D341Med (cell line): ENCODE measurements at regions not wholly inside any gene's neighbourhood (a gene's known extent, or its start where the extent isn't known, plus 50 kb on each side); places are given as distances from the start of the nearest gene placed in this dataset.
"Not testable (repeated sequence)": the region's sequence is repeated elsewhere in the genome, so short reads cannot be mapped to it uniquely, and the experiment has no call there.

Source experiments
- DNase-seq: peaks from one replicate; pipeline ENCODE4 v3.0.0; 2012; ENCODE audit warnings: low spot score

GRCh38 chr4:62670514-62670913, 1470.4 kb downstream of the ADGRL3 start:
- DNase-seq = no peak

GRCh38 chr4:62661821-62662220, 1461.7 kb downstream of the ADGRL3 start:
- DNase-seq = no peak

DNA sequence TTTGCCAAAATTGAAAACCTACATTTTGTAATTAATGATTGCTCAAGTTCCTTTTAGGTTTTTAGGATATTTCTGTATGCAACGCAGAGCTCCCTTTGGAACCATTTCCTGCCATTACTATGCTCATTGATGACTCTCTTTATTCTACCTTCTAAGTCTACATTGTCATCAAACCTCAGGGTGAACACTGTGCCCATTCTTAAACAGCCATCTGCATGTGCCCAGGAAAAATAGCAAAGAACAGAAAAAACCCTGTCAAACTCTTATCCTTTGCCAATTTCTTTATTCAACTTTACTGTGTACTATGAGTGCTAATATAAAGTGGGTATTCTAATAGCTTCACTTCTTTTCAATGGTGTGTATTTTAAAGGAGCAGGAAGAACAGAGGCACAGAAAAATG, 1455.9 kb downstream of the ADGRL3 start:
- DNase-seq = no peak

DNA sequence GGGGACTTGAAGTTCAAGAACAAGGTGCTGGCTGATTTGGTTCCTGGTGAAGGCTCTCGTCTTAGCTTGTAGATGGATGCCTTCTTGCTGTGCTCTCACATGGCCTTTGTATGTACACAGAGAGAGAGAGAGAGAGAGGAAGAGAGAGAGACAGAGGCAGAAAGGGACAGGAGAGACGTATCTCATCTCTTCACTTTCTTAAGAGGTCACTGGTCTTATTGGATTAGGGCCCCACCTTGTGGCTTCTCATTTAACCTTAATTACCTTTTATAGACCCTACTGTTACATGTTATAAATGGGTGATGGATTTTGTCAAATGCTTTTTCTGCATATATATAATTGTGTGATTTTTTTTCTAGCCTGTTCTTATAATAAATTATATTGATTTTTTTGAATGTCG, 1444.2 kb downstream of the ADGRL3 start:
- DNase-seq = peak; percentile 18

DNA sequence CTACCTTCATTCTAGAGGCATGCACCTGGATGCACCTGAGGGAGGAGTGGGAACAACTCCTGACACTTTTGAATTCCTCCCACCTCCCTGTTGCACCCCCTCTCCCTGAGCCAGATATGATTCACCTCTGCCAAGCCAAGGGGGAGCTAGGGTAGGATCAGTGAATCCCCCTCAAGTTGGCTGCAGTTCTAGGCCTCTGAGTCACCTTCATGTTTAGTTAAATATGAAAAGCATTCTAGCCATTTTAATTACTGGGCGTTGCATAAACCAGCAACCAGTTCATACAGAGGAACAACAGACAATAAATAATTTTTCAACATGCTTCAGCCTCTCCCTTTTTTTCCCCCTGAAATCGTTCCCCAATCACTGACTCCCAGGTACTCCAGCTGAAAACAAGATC, 1440.2 kb downstream of the ADGRL3 start:
- DNase-seq = no peak

DNA sequence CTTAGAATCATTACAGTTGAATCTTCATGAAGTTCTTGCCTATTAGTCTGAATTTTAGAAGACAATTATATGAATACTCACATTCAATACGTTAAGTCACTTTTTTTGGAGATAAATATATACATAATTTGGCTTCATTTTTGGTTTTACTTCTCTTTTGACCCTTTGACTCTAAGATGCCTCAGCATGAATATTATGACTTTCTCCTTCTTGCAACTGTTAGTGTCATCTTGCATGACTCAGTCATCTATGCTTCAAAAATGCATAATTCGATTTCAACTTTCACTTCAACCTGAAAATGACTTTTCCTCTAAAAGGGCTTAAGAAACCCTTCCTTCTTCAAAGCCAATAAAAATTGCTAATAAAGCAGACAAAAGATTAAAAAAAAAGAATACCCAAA, 1427.5 kb downstream of the ADGRL3 start:
- no peak for DNase-seq

GRCh38 chr4:62627141-62627540, 1427.0 kb downstream of the ADGRL3 start:
- DNase-seq = no peak

DNA sequence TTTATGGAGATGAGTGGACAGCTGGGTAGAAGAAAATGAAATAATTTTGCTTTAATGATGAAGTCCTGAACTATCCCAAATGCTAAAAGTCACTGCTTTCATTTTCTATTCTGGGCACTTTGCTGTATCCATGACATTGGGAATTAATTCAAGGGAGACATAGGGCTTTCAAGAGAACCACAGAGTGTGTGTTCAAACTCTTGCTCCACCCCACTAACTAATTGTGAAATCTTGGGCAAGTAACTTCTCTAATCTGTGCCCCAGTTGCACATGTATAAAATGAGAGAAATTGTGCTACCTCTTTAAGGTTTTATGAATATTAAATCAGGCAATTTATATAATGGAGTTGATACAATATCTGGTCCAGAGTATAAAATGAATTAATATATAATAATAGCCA, 1422.0 kb downstream of the ADGRL3 start:
- DNase-seq = no peak

DNA sequence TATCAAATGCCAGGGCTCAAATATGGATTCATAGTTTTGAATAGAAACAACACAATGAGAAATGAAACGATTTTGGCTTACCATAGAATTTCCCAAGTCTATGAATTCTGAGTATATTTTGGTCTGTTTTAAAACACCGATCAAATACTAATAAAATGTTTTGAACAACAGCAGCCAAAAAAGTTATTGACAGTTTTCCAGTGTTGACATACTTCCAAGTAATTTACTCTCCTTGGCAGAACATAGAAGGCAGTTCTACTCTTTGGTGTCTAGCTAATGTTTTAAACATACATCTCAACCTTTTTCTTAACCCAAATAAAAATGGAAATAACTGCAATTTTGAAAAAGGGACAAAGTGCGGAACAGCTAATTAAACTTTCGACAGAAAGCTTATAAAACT, 1419.8 kb downstream of the ADGRL3 start:
- no peak for DNase-seq

DNA sequence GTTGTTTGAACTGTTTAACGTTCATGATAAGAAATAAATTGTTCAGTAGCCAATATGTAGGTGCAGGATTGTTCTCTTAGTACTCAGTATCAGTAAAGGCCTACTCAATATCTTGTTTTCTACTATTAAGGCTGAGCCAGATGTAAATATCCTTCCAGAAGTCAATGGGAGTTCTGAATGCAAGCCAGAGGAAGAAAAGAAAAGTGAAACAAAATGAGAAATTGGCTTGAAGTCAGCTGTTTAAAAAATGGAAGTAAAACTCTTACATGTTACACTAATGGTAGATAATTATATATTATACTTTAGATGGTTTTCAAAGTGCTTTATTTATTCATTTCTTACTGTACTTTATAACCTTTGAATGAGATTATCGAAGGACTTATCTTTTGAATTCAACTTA, 1417.9 kb downstream of the ADGRL3 start:
- DNase-seq = no peak

- no peak for DNase-seq
Observed at GRCh38 chr4:62601737-62602136, 1401.6 kb downstream of the ADGRL3 start.

- not testable (repeated sequence) for DNase-seq
Observed at GRCh38 chr4:62595265-62595664, 1395.1 kb downstream of the ADGRL3 start.

DNA sequence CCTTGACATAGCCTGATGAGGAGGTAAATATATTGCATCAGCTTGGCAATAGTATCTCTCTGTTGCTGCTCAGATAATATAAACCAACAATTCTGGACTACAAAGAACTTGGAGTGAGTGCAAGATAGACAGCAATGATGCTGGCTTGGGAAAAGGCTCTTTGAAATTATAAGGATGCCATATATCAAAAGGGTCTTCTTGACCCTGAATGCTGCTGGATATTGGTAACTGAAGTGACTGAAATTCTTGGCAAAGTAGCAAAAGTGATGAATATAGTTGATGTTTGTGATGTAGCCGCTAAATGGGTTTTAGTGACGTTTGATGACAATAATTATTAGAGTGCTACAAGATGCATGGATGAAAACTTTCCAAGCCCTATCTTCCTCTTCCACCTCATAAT, 1391.6 kb downstream of the ADGRL3 start:
- no peak for DNase-seq

- no peak for DNase-seq
Observed at GRCh38 chr4:62588671-62589070, 1388.5 kb downstream of the ADGRL3 start.

- DNase-seq = no peak
Observed at GRCh38 chr4:62571494-62571893, 1371.4 kb downstream of the ADGRL3 start.

DNA sequence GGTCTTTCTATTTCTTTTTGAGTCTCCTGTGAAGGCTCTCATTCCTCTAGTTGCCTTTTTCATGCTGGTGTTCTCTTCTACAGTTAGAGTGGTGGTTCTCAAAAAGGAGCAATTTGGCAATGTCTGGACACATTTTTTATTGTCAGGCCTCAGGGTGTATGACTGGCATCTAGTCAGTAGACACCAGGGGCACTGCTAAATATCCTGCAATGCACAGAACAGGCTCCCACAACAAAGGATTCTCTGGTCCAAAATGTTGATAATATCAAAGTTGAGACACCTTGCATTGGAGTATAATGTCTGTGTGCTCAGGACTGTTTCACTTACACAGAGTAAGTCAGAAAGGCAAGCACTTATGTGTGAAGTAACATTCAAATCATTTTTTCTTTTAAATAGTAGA, 1360.7 kb downstream of the ADGRL3 start:
- no peak for DNase-seq

DNA sequence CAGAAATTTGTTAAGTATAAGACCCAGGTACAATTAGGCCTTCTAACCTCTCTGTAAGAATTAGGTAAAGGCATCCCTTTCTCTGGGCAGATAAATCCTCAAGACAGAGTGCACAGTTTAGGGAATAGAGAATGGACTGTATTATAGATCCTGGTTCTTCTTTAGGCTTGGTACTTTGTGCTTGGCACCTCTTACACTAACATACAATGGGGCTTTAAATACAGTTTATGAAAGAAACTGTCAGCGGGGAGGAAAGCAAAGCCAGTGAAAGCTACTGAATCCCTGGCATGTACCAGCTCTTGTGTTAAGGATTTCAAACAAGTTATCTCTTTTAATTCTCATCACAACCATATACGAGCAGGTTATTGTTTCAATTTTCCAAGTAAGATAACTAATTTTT, 1350.0 kb downstream of the ADGRL3 start:
- no peak for DNase-seq

DNA sequence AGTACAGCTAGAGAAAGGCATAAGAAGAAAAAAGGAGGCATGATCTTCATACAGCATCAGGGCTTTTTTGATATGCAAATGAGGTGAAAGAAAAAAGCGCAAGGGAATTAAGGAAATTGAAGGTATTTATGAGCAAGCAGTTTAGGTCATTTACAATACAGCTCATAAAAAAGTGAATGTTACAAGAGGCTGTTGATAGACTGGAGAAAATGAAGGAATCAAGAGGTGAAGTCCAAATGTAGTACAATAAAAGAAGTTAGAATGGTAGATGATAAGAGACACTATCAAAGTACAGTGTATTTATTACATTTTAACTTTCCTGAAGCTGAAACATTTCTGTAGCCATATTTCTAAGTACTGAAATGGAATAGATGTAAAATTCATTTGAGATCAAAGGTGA, 1349.5 kb downstream of the ADGRL3 start:
- DNase-seq = no peak

- DNase-seq = no peak
Observed at GRCh38 chr4:62548765-62549164, 1348.6 kb downstream of the ADGRL3 start.

- DNase-seq = no peak
Observed at GRCh38 chr4:62548108-62548524, 1348.0 kb downstream of the ADGRL3 start.

DNA sequence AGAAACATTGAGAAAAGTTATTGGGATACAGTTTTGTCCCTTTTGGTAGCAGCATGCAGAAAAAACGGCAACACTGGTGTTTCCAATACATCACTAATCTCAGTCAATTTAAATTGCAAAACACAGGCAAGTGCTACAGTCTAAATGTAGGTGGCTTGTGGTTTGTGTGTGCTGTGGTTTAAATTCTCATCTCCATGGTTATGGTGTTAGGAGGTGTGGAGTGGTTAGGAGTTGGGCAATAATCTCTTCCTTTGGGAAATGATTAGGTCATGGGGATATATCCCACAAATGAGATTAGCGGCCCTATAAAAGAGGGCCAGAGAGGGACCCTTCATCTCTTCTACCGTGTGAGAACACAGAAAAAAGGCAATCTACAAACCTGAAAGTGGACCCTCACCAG, 1344.3 kb downstream of the ADGRL3 start:
- DNase-seq = no peak

- DNase-seq = no peak
Observed at GRCh38 chr4:62543002-62543401, 1342.9 kb downstream of the ADGRL3 start.

- no peak for DNase-seq
Observed at GRCh38 chr4:62533573-62533972, 1333.4 kb downstream of the ADGRL3 start.

DNA sequence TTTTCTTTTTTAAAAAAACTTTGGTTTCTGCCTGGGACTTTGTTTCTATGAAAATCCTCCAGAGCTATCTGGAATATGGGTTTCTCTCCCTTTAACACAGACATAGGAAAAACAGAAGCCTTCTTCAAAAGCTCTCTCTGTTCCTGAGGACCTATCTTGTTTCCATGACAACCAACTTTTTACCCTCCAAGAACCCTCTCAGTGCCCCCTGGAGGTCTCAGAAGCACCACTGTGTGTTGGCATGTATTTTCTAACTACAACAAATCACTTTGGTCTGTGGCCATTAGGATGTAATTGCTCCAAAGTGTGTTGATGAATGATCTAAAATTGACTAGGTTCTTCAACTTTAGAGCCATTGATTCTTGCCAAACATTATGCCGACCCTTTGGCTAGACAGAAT, 1331.6 kb downstream of the ADGRL3 start:
- DNase-seq = no peak

DNA sequence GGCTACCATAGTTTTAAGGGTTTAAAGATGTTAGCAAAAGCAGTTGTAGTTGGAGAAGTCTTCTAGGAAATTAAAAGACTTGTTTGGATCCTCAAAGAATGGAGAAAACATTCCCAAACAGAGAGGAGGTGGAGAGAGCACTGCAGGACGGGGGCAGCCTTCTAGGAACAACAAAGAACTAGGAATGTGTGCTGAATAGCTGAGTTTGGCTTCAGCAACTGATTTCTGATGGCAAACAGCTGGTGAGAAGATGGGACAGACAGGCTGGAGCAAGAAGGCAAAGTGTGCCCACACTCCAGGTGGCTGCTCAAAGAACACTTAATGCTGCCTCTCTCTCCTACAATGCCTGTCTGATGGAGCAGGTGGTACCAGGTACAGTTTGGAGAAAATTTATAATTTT, 1331.1 kb downstream of the ADGRL3 start:
- no peak for DNase-seq
